ENCODE measurements at regions not wholly inside any gene's neighbourhood (a gene's known extent, or its start where the extent isn't known, plus 50 kb on each side); places are given as distances from the start of the nearest gene placed in this dataset.
A peak's percentile ranks its signal among the peaks of the same experiment; 100 is the strongest.

DNA sequence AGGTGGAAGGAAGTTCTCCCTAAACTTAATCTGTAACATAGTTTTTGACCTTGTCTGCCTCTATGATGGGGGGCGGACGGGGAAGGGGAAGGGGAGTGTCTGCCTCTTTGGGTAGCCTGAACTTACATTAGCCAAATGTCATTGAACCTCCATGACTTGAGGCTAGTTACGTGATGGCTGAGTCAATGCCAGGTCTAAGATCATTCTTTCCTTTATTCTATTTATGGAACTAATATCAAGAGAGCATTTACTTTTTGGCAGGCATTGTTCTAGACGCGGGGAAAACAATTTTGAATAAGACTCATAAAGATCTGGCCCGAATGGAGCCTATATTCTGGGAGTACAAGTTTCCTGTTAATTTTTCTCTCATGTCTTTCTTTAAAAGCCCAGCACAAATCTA is 340.7 kb upstream of the C2CD4B start:
- Histone ChIP-seq H3K9ac (ENCODE audit: low read depth in 1 of 2, low read length in 2 of 2) (no peak overlapping the region), H3K36me3 (ENCODE audit: control insufficient read depth in 4 of 4, insufficient read depth in 3 of 4, low read depth in 1 of 4, low read length in 3 of 4) (no peaks in the 10 kb centered on the region), H3K27ac (ENCODE audit: low read depth in 1 of 2, low read length in 2 of 2) (peak overlapping the region; percentile 29 to 52), H3K27me3 (ENCODE audit: control insufficient read depth in 4 of 4, insufficient read depth in 4 of 4, low read length in 3 of 4) (no peaks in the 10 kb centered on the region), H3K4me1 (ENCODE audit: control insufficient read depth in 4 of 4, insufficient read depth in 4 of 4, low read length in 3 of 4) (peaks cover 2 to 14% (median 11%) of the 10 kb centered on the region in 4 donors), H3K9me3 (ENCODE audit: control insufficient read depth in 4 of 4, low read length in 3 of 4) (no peaks in the 10 kb centered on the region), H3K4me3 (ENCODE audit: low read depth in 1 of 3, low read length in 3 of 3) (no peak overlapping the region)
- WGBS, result 68% methylated on average over 6 of the region's 6 CpGs
- TF ChIP-seq, protein P1, sequence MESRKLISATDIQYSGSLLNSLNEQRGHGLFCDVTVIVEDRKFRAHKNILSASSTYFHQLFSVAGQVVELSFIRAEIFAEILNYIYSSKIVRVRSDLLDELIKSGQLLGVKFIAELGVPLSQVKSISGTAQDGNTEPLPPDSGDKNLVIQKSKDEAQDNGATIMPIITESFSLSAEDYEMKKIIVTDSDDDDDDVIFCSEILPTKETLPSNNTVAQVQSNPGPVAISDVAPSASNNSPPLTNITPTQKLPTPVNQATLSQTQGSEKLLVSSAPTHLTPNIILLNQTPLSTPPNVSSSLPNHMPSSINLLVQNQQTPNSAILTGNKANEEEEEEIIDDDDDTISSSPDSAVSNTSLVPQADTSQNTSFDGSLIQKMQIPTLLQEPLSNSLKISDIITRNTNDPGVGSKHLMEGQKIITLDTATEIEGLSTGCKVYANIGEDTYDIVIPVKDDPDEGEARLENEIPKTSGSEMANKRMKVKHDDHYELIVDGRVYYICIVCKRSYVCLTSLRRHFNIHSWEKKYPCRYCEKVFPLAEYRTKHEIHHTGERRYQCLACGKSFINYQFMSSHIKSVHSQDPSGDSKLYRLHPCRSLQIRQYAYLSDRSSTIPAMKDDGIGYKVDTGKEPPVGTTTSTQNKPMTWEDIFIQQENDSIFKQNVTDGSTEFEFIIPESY (IDR thresholded peaks at IDR 0.05), result no peak
- no peak for TF ChIP-seq CTCF (IDR thresholded peaks at IDR 0.05; ENCODE audit: low read depth, low read length, missing input control)
- no peak for TF ChIP-seq SP1 (IDR thresholded peaks at IDR 0.05)
- TF ChIP-seq, protein P2, sequence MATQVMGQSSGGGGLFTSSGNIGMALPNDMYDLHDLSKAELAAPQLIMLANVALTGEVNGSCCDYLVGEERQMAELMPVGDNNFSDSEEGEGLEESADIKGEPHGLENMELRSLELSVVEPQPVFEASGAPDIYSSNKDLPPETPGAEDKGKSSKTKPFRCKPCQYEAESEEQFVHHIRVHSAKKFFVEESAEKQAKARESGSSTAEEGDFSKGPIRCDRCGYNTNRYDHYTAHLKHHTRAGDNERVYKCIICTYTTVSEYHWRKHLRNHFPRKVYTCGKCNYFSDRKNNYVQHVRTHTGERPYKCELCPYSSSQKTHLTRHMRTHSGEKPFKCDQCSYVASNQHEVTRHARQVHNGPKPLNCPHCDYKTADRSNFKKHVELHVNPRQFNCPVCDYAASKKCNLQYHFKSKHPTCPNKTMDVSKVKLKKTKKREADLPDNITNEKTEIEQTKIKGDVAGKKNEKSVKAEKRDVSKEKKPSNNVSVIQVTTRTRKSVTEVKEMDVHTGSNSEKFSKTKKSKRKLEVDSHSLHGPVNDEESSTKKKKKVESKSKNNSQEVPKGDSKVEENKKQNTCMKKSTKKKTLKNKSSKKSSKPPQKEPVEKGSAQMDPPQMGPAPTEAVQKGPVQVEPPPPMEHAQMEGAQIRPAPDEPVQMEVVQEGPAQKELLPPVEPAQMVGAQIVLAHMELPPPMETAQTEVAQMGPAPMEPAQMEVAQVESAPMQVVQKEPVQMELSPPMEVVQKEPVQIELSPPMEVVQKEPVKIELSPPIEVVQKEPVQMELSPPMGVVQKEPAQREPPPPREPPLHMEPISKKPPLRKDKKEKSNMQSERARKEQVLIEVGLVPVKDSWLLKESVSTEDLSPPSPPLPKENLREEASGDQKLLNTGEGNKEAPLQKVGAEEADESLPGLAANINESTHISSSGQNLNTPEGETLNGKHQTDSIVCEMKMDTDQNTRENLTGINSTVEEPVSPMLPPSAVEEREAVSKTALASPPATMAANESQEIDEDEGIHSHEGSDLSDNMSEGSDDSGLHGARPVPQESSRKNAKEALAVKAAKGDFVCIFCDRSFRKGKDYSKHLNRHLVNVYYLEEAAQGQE (IDR thresholded peaks at IDR 0.05), result no peak
- TF ChIP-seq FOXA1 (IDR thresholded peaks at IDR 0.05), result no peak
- no peak for TF ChIP-seq TAF1 (conservative IDR thresholded peaks at IDR 0.05)
- no peak for TF ChIP-seq MAX (IDR thresholded peaks at IDR 0.05)
- no peak for TF ChIP-seq FOXA2 (IDR thresholded peaks at IDR 0.05)
- TF ChIP-seq HNF4A (conservative IDR thresholded peaks at IDR 0.05), result no peak
- TF ChIP-seq ATF3 (IDR thresholded peaks at IDR 0.05), result no peak
- no peak for TF ChIP-seq HNF4G (IDR thresholded peaks at IDR 0.05)
- no peak for TF ChIP-seq EGR1 (IDR thresholded peaks at IDR 0.05; ENCODE audit: low read depth in 2 of 2)
- TF ChIP-seq RXRA (IDR thresholded peaks at IDR 0.05), result no peak
- TF ChIP-seq NR2F2 (IDR thresholded peaks at IDR 0.05), result no peak
- no peak for TF ChIP-seq JUND (IDR thresholded peaks at IDR 0.05)
- TF ChIP-seq YY1 (IDR thresholded peaks at IDR 0.05), result no peak
- no peak for DNase-seq (ENCODE audit: low spot score)

- Histone ChIP-seq H3K27ac (ENCODE audit: low read depth in 1 of 2, low read length in 2 of 2) (peak overlapping the region; percentile 29 to 52), H3K9me3 (ENCODE audit: control insufficient read depth in 4 of 4, low read length in 3 of 4) (no peaks in the 10 kb centered on the region), H3K27me3 (ENCODE audit: control insufficient read depth in 4 of 4, insufficient read depth in 4 of 4, low read length in 3 of 4) (no peaks in the 10 kb centered on the region), H3K4me3 (ENCODE audit: low read depth in 1 of 3, low read length in 3 of 3) (no peak overlapping the region), H3K9ac (ENCODE audit: low read depth in 1 of 2, low read length in 2 of 2) (no peak overlapping the region), H3K36me3 (ENCODE audit: control insufficient read depth in 4 of 4, insufficient read depth in 3 of 4, low read depth in 1 of 4, low read length in 3 of 4) (no peaks in the 10 kb centered on the region), H3K4me1 (ENCODE audit: control insufficient read depth in 4 of 4, insufficient read depth in 4 of 4, low read length in 3 of 4) (peaks cover 2 to 14% (median 11%) of the 10 kb centered on the region in 4 donors)
- TF ChIP-seq MAX (IDR thresholded peaks at IDR 0.05), result peak; percentile 30
- TF ChIP-seq GABPA (IDR thresholded peaks at IDR 0.05 in 1 of 2, conservative IDR thresholded peaks at IDR 0.05 in 1 of 2), result peak in 1 of 2 donors; percentile 14
- TF ChIP-seq RXRA (IDR thresholded peaks at IDR 0.05), result peak; percentile 11
- peak in 1 of 2 donors; percentile 38 for TF ChIP-seq HNF4A (conservative IDR thresholded peaks at IDR 0.05)
- TF ChIP-seq ATF3 (IDR thresholded peaks at IDR 0.05), result no peak
- TF ChIP-seq JUND (IDR thresholded peaks at IDR 0.05), result no peak
- TF ChIP-seq FOXA1 (IDR thresholded peaks at IDR 0.05), result no peak
- WGBS, result 42% methylated on average over 1 of the region's 1 CpG
- DNase-seq (ENCODE audit: low spot score), result no peak
These were observed 341.2 kb upstream of the C2CD4B start for GRCh38 chr15:62506217-62506805.

All from liver (tissue), 8 donors.